ENCODE measurements at regions not wholly inside any gene's neighbourhood (a gene's known extent, or its start where the extent isn't known, plus 50 kb on each side); places are given as distances from the start of the nearest gene placed in this dataset.

DNA sequence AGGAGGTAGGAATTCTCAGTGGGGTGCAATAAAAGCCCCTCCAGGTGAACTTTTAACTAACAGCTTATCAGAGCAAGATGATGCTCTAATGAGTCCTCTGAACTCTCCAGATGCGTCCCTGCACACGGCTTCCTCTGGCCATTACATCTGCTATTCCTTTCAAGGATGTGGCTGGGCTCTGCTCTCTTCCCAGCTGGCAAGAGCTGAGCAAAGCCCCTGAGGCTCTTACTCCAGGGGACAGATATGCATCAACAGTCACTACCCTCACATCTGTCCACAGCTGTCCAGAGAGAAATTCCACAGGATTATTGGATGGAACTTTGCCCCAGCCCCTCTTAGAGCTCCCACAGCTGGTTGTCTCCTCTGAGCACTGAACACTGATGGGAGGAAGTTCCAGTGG lies 267.8 kb downstream of the C1orf94 start:
- Histone ChIP-seq H3K4me1 (ENCODE audit: control insufficient read depth, extremely low read depth, insufficient read depth, low read length) (no peaks in the 10 kb centered on the region), H3K9ac (ENCODE audit: insufficient read depth, low read length) (no peak overlapping the region), H3K4me2 (ENCODE audit: extremely low read depth, insufficient read depth, low read length) (no peak overlapping the region), H3K79me2 (ENCODE audit: control insufficient read depth, insufficient read depth, low read length) (no peaks in the 10 kb centered on the region), H3K27ac (ENCODE audit: insufficient read depth, low read length) (no peak overlapping the region), H4K20me1 (ENCODE audit: control insufficient read depth, extremely low read depth, insufficient read depth, low read length) (no peaks in the 10 kb centered on the region), H3K9me3 (ENCODE audit: control insufficient read depth, insufficient read depth, low read depth, low read length) (no peaks in the 10 kb centered on the region), H3K4me3 (replicated peaks in 1 of 4; ENCODE audit: control extremely low read depth in 1 of 4, insufficient read depth in 1 of 4, low read depth in 3 of 4, low read length in 4 of 4) (no peak overlapping the region), H2AFZ (ENCODE audit: low read length) (no peak overlapping the region), H3K36me3 (ENCODE audit: control insufficient read depth, insufficient read depth, low read length) (no peaks in the 10 kb centered on the region), H3K27me3 (ENCODE audit: control insufficient read depth, insufficient read depth, low read length) (no peaks in the 10 kb centered on the region)
- TF ChIP-seq EZH2 (IDR thresholded peaks at IDR 0.05; ENCODE audit: low read length, missing control alignments) (no peak), CTCF (conservative IDR thresholded peaks at IDR 0.05 in 1 of 2, IDR thresholded peaks at IDR 0.05 in 1 of 2; ENCODE audit: low read depth in 1 of 2, low read length in 2 of 2) (no peak)
- DNase-seq (ENCODE audit: low read depth in 2 of 2): no peak

DNA sequence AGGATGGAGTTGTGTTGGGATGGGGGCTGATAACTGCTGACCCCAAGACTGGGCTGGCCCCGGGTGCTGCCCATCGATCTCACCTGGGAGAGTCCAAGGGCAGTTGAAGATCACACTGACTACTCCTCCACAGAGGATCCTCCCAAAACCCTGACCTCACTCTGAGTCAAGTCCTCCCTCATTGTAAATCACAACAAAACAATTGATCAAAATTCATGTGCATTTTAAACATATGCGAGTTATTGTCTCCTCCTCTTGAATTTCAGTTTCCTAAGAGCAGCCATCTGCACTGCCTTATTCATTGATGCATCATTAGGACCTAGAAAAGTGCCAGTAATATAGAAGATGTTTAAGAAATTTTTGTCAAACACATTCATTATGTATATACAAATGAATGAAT lies 273.6 kb downstream of the C1orf94 start:
- no peaks in the 10 kb centered on the region for H3K36me3 ChIP-seq (ENCODE audit: control insufficient read depth, insufficient read depth, low read length)
- H3K9ac ChIP-seq (ENCODE audit: insufficient read depth, low read length): no peak overlapping the region
- no peaks in the 10 kb centered on the region for H3K27me3 ChIP-seq (ENCODE audit: control insufficient read depth, insufficient read depth, low read length)
- no peaks in the 10 kb centered on the region for H3K79me2 ChIP-seq (ENCODE audit: control insufficient read depth, insufficient read depth, low read length)
- no peak overlapping the region for H3K4me3 ChIP-seq (replicated peaks in 1 of 4; ENCODE audit: control extremely low read depth in 1 of 4, insufficient read depth in 1 of 4, low read depth in 3 of 4, low read length in 4 of 4)
- H3K27ac ChIP-seq (ENCODE audit: insufficient read depth, low read length): no peak overlapping the region
- TF ChIP-seq CTCF (conservative IDR thresholded peaks at IDR 0.05 in 1 of 2, IDR thresholded peaks at IDR 0.05 in 1 of 2; ENCODE audit: low read depth in 1 of 2, low read length in 2 of 2) (no peak), EZH2 (IDR thresholded peaks at IDR 0.05; ENCODE audit: low read length, missing control alignments) (no peak)
- H2AFZ ChIP-seq (ENCODE audit: low read length): no peak overlapping the region
- H3K9me3 ChIP-seq (ENCODE audit: control insufficient read depth, insufficient read depth, low read depth, low read length): no peaks in the 10 kb centered on the region
- no peak overlapping the region for H3K4me2 ChIP-seq (ENCODE audit: extremely low read depth, insufficient read depth, low read length)
- H4K20me1 ChIP-seq (ENCODE audit: control insufficient read depth, extremely low read depth, insufficient read depth, low read length): no peaks in the 10 kb centered on the region
- no peaks in the 10 kb centered on the region for H3K4me1 ChIP-seq (ENCODE audit: control insufficient read depth, extremely low read depth, insufficient read depth, low read length)
- DNase-seq (ENCODE audit: low read depth in 2 of 2): no peak

- no peaks in the 10 kb centered on the region for H3K36me3 ChIP-seq (ENCODE audit: control insufficient read depth, insufficient read depth, low read length)
- no peaks in the 10 kb centered on the region for H3K79me2 ChIP-seq (ENCODE audit: control insufficient read depth, insufficient read depth, low read length)
- TF ChIP-seq EZH2 (IDR thresholded peaks at IDR 0.05; ENCODE audit: low read length, missing control alignments) (no peak), CTCF (conservative IDR thresholded peaks at IDR 0.05 in 1 of 2, IDR thresholded peaks at IDR 0.05 in 1 of 2; ENCODE audit: low read depth in 1 of 2, low read length in 2 of 2) (no peak)
- no peak overlapping the region for H3K4me2 ChIP-seq (ENCODE audit: extremely low read depth, insufficient read depth, low read length)
- H3K9me3 ChIP-seq (ENCODE audit: control insufficient read depth, insufficient read depth, low read depth, low read length): no peaks in the 10 kb centered on the region
- no peak overlapping the region for H3K9ac ChIP-seq (ENCODE audit: insufficient read depth, low read length)
- no peaks in the 10 kb centered on the region for H3K27me3 ChIP-seq (ENCODE audit: control insufficient read depth, insufficient read depth, low read length)
- H2AFZ ChIP-seq (ENCODE audit: low read length): no peak overlapping the region
- no peaks in the 10 kb centered on the region for H3K4me1 ChIP-seq (ENCODE audit: control insufficient read depth, extremely low read depth, insufficient read depth, low read length)
- H3K4me3 ChIP-seq (replicated peaks in 1 of 4; ENCODE audit: control extremely low read depth in 1 of 4, insufficient read depth in 1 of 4, low read depth in 3 of 4, low read length in 4 of 4): no peak overlapping the region
- no peak for DNase-seq (ENCODE audit: low read depth in 2 of 2)
- H4K20me1 ChIP-seq (ENCODE audit: control insufficient read depth, extremely low read depth, insufficient read depth, low read length): no peaks in the 10 kb centered on the region
- no peak overlapping the region for H3K27ac ChIP-seq (ENCODE audit: insufficient read depth, low read length)
Observed at GRCh38 chr1:34452451-34452850, 275.7 kb downstream of the C1orf94 start.
